ENCODE measurements at regions not wholly inside any gene's neighbourhood (a gene's known extent, or its start where the extent isn't known, plus 50 kb on each side); places are given as distances from the start of the nearest gene placed in this dataset.
"Not testable (repeated sequence)": the region's sequence is repeated elsewhere in the genome, so short reads cannot be mapped to it uniquely, and the experiment has no call there.

GRCh38 chr6:112591329-112591728 is 244.2 kb downstream of the RFPL4B start:
- no peak for DNase-seq

DNA sequence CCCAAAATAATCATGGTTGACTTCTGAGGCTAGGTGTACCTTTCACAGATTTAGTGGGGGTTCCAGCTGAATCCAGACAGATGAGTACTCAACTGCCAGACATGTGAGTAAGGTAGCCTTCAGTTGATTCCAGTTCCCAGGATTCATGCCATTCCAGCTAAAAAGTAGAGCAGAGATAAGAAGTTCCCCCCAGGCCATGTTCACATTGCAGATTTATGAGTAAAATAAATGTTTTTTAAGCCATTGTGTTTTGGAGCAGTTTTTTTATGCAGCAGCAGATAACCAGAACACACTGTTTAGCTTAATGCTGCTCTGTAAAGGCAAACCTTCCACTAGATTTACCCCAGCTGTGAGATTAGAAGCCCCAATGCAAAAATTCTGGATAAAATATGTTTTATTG is 245.0 kb downstream of the RFPL4B start:
- no peak for DNase-seq

DNA sequence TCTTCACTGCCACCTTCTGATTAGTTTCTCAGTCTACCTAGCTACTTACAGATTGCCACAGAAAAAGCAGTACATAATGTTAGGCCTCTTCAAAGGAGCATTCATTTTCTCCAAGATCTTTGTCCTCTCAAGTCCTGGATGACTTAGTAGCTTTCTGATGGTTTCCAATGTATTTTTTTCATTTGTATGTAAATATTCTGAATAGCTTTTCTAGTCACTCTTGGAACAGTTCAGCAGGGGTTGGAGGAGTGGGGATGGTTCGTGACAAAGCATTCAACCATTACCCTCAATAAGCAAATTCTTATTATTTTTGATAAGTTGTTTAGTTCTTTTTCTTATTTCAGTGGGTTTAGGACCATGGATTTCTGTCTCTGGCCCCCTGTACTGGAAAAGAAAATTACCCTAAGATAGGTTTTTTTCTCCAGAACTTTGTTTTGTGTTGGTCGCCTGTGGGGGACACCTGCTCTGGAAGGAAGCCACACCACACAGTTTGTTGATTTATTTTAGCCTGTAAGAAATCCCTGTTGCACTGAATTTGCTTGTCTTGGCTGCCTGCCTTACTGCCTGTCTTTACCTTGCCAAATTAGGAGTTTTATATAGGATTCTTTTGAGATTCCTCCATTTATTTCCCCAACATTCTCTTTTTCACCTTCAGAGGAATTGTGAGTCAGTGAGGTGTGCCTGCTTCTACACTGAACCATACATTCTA is 247.9 kb downstream of the RFPL4B start:
- no peak for DNase-seq

DNA sequence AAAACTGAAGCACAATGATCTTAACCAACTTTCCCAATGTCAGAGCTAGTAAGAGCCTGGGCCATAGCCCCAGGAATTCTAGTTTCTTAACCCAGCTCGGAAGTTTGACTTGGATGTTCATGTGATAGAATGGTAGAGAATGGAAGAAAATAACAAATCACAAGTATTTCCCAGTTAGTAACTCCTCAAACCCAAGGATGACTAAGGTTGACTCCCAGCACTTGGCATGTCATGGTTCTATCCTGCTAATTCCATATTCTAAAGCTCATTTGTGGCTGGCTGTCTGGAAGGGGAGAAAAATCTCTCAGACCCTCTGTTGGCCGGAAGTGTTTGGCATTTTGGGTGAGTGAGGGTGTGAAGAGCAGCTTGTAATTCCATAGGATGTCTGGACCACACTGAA is 248.7 kb downstream of the RFPL4B start:
- DNase-seq = no peak

GRCh38 chr6:112597176-112597575 is 250.0 kb downstream of the RFPL4B start:
- no peak for DNase-seq

GRCh38 chr6:112600168-112600567 is 253.0 kb downstream of the RFPL4B start:
- DNase-seq = no peak

- DNase-seq = no peak
Measured at GRCh38 chr6:112603726-112604125, 256.6 kb downstream of the RFPL4B start.

DNA sequence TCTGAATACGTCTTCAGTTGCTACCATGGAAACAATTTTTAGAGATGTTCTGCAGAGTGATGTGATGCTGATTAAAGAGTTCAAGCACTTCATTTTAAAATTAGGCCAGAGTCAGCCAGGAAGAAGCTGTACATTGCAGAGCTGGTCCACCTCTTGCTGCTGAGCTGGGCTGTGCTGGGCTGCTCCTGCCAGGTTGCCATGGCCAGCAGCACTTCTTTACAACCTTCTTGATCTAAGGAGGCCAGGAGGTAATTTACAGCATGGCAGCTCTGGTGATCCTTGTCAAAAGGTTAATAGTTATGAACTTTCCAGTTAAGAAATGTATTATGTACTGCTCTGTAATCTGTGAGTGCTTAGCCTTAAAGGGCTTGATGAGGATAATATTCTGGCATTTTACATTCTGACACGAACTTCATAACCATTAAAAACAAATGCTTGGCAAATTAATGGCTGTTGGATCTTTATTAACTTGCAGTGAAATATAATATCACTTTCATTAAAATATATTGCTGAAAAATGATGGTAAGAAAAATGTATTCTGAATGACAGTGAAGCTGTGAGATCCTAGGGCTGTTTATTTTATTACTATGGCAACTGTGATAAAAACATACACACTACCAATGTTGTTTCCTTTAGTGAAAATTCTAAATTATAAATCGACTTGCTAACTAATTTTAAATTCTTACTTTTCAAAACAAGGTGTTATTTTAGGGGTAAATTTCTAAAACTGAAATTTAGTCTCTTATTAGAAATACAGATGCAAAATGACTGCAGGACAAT is 259.7 kb downstream of the RFPL4B start:
- DNase-seq = no peak

GRCh38 chr6:112608925-112609324 is 261.8 kb downstream of the RFPL4B start:
- not testable (repeated sequence) for DNase-seq

DNA sequence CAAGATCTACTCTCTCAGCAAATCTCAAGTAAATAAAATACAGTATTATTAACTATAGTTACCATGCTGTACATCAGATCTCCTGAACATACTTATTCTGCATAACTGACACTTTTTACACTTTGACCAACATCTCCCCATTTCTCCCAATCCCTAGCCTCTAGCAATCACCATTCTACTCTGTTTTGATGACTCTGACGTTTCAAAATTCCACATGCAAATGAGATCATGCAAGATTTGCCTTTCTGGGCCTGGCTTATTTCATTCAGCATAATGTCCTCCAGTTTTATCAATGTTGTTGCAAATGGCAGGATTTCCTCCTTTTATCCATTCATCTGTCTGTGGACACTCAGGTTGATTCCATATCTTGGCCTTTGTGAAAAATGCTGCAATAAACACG is 266.3 kb downstream of the RFPL4B start:
- DNase-seq = no peak

DNA sequence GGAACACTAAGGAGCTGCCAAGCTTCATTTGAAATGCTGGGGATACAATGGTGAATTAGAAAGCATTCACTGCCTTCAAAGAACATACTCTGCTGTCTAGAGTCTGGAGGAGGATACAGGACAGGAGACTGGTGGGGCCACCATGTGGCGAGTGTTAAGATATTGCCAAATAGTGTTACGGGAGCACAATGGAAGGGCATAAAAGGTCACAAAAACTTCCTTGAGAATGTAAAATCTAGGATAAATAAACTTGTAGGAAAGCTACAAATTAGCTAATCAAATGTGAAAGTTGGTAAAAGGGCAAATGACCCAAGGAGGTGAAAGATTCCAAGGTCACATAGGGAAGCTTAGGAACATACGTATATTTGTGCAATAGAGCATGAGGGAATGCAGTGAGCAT is 271.7 kb downstream of the RFPL4B start:
- no peak for DNase-seq

- no peak for DNase-seq
Measured at GRCh38 chr6:112620812-112621569, 273.9 kb downstream of the RFPL4B start.

- DNase-seq = no peak
Measured at GRCh38 chr6:112622036-112622435, 274.9 kb downstream of the RFPL4B start.

DNA sequence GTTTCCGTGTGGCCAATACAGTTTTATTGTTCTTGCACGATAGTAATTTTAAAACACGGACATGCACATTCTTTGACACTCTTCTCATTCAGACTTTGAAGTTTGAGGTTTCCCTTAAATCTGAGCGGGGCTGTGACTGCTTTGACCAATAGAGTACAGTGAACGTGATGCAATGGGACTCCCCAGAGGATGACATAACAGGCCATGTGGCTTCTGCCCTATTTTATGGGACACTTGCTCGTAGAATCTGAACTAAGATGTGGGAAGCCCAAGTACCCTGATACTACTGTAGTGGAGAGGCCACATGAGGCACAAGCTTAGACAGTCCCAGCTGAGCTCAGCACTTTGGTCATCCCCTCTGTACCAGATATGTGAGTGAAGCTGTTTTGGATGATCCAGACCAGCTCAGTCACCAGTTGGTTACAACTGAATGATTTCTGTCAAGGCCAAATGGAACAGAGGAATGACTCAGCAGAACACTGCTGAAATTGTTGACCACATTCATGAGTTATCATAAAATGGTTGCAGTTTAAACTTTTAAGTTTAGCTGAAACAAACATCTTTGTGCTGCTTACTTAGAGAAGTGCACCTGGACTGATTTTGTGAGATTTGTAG is 279.4 kb downstream of the RFPL4B start:
- no peak for DNase-seq

DNA sequence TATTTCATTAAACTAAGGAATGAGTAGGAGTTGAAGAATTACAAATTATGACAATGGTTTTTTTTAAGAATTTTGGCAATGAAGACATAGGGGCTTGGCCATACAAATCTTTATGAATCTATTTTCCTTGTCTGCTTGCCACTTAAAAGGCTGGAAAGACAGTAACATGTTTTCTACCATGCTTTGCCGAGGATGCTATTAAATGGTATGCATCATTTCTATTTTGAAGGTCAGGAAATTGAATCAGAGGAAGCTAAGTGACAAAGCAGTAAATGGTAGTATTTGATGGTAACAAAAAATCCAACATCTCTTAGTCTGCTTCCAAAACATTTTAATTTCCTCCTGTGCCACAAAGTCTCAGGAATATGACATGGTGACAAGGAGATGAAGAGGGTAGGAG is 287.2 kb downstream of the RFPL4B start:
- no peak for DNase-seq

- no peak for DNase-seq
Measured at GRCh38 chr6:112636650-112637262, 289.6 kb downstream of the RFPL4B start.

DNA sequence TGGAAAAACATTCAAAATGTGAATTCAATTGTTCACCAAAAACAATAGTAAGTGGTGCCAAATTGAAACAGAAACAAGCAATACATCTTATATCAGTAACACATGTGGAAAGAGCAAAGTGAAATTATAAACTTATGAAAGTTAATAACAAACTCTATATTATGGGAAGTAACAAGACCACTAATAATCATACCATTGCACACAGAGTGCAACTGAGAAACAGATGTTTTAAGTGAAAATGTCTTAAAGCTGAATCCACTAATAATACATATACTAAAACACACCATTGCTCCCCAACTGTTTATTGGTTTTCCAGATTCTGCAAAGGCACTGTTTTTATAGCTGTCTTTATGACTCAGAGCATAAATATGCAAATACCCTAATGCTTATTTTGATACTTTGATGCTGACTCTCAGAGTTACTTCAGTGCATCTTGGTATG is 292.3 kb downstream of the RFPL4B start:
- DNase-seq = no peak

GRCh38 chr6:112640891-112641290 is 293.8 kb downstream of the RFPL4B start:
- DNase-seq = no peak

DNA sequence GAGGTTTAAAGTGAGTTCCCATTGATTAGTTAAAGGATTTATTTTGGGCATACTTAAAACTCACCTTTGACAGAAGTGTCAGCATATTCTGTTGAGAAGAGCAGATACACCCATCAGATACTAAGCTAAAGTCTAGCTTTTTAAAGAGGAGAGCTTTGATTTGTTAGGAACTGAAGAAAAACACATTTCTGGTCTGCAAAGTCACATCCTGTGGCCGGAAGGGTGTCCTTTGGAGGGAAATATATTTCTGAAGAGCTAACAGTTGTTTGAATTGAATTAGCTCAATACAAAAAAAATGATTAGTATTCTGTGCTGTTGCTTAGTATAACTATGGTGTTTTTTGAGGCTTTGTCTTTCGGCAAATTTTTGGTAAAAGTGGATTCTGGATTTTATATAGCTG is 302.7 kb downstream of the RFPL4B start:
- DNase-seq = no peak

DNA sequence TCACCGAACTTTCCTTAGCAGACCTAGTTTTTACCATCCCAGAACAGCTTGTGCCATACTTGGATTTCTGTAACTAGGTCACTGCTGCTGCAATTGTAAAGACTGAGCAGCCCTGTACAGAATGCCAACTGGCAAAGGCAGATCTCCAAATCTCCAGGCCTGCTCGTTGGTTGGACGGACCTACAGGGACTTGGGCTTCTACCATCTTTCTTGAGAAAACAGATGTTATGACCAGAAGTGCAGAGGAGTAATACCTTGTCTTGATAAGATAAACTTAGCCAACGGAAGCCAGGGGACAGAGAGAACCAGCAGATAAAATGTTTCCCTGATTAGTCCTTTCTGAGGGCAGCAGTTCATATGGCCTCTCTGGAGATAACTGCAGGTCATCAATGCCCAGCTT is 304.1 kb downstream of the RFPL4B start:
- DNase-seq = no peak

- no peak for DNase-seq
Measured at GRCh38 chr6:112659912-112660311, 312.8 kb downstream of the RFPL4B start.

GRCh38 chr6:112660626-112661025 is 313.5 kb downstream of the RFPL4B start:
- no peak for DNase-seq

DNA sequence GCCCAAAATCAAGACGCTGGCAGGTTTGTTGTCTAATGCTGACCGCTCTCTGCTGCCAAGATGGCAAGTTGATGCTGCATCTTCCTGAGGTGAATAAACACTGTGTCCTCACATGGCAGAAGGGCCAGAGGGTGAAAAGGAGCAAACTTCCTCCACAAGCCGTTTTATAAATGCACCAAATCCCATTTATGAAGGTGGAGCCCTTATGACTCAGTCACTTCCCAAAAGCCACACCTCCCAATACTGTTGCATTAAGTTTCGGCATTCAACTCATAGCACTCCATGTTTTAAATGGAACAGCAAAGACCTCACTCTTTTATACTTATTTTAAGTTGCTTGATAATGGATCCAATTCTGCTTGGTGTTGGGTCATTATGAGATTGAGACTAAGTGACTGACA is 316.6 kb downstream of the RFPL4B start:
- no peak for DNase-seq
